ENCODE measurements at regions not wholly inside any gene's neighbourhood (a gene's known extent, or its start where the extent isn't known, plus 50 kb on each side); places are given as distances from the start of the nearest gene placed in this dataset.
"Not testable (repeated sequence)": the region's sequence is repeated elsewhere in the genome, so short reads cannot be mapped to it uniquely, and the experiment has no call there.

DNA sequence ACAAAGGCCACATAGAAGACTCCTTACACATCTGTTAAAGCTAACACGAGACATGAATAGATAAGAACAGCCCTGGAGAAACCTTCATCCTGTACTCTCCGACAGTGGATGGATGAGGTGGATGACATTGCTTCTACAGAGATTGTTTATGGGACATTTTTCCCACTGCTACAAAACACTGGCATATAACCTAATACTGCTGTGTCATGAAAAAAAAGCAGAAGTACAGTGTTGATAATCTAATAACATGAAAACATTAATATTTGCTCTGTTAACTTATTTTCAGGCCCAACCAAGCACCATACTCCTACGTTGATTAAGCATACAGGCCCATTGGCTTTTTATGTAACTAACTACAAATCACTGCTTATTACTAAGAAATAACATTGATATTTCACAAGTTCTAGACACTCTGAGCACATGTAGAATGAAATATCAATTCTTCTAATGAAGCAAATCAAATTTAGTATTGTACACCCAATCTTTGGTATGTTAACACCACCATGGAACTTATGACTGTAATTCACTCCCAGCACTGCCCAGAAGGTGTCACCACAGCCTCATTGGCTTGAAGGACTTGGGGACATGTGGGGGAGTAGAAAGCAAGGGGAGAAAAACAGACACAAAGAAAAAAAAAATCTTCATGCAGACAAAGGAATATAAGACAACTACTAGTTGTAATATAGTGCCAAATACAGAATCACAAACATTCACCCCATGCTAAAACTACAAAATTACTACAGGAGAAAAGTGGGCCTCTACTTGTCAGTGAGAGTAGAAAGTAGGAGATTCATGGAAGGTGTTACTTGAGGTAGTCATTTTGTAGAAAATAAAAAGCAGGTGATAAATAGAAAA is 330.0 kb upstream of the PMFBP1 start:
- DNase-seq = no peak

DNA sequence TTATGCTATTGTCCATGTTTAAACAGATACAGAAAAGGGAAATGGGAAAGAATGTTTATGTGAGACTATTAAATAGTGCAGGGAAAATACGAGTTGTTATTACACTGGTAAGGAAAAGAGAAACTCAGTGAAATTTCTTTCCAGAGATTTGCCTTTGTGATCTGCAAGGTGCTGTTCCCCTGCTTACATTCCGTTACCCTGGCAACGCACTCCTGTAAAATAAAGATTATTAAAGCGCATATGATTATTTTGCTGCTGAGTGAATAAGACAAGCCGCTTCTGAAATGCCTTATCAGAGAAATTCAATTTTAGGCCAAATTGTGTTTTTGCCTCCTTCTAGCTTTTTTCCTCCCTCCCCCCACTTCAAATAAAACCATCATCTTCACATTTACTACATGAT is 328.6 kb upstream of the PMFBP1 start:
- no peak for DNase-seq

DNA sequence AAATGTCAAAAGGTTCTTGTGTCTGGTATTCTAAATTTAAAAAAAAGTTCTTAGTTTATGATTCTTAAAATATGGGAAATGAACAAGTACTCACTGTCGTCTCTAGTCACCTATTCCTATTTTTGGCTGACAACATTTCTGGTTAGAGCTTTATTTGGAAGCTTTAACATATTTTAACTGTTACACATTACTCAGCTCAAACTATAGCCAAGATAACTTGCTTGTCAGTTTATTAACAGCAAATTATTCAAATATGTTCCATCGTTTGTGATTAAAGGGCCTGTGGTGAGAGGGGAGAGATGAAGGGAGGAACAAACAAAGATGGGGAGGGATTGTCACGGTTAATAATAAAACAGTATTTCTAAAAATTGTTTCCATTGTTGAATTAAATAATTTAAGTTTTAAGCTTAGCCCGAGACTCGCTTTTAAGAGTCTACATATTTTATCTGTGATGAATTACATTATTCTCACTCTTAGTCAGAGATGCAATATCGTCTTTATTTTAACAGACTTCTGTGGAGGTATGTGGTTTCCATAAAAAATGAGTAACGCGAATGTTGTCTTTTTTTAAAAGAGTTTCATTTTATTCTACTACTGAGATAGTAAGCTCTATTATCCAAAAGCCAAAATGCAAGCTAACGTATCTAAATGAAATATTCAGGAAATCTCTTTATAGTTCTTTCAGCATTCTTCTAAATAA is 321.9 kb upstream of the PMFBP1 start:
- no peak for DNase-seq

DNA sequence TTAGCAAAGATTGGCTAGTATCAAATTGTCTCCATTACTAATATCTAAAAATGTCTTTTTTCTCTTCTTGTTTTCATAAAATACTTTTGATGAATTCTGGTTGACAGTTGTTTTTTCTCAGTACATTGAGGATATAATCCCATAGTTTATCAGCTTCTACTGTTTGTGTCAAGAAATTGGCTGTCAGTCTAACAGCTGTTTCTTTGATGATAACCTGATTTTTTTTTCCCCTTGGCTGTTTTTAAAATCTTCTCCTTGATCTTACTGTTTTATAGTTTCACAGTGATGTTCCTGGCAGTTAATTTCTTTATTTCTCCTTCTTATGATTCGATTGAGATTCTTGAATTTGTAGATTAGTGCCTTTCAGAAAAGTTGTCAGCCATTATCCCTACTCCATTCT is 315.3 kb upstream of the PMFBP1 start:
- no peak for DNase-seq

DNA sequence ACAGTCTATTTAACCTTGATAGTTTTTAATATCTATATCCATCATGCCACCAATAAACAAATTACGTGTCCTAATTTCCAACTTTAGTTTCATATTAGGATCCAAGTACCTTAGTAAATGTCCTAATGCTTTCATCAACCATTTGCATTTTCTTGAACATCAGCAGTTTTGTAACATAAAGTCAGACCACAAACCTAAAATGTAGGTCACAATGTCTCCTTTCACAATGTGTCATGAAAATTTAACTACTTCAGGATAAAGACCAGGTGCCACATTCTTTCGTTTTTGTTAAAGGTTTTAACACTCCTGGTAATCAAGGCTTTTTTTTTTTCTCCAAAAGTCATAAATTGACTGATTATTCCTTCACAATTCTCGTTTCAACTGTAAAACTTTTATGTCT is 310.7 kb upstream of the PMFBP1 start:
- no peak for DNase-seq

DNA sequence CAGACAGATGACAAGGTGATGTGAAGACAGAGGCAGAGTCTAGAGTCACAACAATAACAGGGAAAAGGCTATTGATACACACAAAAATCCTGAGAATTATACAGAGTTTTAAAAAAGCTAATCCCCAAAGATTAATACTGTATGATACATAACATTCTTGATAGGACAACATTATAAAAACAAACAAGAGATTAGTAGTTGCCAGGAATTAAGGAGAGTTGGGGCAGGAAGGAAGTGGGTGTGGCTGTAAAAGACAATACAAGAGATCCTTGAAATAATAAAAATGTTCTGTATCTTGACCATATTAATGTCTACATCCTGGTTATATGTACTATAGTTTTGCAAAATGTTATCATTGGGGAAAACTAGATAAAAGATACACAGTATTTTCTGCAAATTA is 309.5 kb upstream of the PMFBP1 start:
- DNase-seq = no peak

DNA sequence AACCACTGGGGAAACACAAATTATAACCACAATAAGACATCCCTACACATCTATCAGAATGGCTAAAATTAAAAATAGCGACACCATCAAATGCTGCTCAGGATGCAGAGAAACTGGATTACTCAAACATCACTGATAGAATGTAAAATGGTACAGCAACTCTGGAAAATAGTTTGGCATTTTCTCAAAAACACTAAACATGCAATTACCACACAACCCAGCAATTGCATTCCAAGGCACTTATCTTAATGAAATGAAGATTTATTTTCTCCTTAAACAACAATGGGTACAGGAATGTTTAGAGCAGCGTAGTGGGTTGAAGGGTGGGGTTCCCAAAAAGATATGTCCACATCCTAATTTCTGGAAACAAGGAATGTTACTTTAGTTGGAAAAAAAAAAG is 309.0 kb upstream of the PMFBP1 start:
- no peak for DNase-seq

DNA sequence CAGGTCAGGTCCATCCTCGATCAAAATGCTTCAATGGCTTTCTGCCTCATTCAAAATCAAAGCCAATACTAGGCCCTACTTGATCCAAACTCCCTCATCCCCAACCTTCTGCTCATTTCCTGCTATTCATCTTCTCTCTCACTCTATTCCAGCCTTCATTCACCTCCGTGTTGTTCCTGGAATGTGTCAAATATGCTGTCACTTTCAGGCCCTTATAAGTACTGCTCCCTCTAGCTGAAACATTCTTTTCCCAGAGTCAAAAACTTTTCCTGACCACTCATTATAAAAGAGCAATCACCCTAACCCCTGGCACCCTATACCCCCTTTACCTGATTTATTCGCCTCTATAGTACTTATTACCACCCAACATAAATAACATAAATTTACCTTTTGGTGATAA is 303.7 kb upstream of the PMFBP1 start:
- no peak for DNase-seq

DNA sequence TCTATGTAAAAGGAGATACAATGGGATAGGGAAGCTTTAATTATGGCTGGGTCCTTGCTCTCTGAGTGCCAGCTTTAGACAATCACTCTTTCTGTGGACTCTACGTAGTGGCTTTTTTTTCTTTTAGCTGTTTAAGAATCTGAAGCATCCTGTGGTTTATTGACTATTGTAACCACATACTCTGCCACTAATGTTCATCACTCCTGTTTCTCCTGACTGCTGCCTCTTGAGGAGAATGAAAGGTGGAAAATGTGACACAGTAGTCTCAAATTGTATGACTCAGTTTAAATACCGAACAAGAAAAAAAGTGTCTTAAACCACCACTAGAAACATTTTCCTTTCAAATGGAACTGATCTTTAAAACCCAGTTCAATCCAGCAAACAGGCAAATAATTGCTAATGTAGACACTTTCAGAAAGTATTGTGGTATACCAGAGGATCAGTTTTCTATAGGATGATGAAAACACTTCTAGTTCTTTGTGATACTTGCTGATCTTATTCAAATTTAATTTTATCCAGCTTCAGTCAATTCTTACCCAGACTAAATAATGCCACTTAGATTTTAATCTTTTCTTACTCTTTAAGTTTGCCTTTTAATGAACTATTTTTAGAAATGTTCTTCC is 302.7 kb upstream of the PMFBP1 start:
- DNase-seq = no peak

DNA sequence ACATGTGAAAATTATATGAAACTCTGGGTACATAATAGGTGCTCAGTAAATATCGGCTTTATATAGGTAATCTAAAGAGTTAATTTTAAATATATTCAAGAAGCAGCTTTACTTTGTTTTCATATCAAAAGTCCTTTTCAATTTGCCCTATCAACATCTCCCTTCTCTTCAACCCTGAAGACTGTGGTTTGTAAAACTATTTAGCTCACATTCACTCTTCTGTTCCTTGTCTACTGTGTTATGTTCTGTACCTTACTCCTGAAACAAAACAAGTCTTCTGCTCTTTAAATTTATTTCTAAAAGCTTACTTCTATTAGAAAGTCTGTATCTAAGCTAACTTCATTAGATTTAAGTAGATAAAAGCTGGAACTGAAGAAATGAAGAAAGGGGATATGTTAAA is 301.7 kb upstream of the PMFBP1 start:
- no peak for DNase-seq

DNA sequence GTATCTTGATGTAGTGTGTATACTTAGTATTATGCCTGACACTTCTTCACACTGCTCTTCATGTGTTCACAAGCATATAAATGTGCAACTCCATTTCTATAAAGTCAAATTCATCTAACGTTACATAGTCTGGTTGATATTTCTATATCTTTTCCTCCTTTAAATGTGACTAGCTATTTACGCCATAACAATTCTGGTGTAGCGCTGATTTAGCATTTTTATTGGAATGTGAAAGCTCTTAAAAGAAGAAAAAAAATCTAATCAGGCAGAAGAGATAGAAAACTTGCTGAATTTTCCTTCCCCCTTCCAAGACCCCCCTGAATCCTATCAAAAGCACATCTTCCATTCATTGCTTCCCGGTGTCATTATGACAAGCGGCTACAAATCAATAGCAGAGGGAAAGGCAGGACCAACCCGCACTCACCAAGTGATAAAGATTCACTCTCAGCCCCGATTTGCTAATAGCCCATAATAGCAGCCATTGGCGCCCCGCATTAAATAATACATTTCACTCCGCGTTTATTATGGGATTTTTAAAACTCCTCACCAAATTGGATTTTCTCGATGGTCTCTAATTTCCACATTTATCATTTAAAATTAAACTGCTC is 299.5 kb upstream of the PMFBP1 start:
- DNase-seq = no peak

DNA sequence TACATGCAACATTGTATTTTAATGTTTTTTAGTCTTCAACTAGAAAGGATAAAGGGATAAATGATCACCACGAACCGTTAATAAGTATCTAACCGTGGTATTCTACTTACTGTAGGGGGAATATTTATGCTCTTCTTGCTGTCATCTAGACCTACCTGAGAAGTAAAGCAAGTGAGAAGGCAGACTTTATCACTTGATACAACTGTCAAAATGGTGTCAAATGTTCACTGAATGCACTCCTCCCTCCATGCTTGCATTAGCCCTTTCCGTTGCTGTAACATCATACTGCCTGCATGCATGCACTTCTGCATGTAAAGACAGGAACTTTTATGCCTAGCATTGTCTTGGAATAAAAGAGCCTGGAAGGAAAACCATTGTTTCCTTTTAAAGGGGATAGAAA is 298.6 kb upstream of the PMFBP1 start:
- no peak for DNase-seq

DNA sequence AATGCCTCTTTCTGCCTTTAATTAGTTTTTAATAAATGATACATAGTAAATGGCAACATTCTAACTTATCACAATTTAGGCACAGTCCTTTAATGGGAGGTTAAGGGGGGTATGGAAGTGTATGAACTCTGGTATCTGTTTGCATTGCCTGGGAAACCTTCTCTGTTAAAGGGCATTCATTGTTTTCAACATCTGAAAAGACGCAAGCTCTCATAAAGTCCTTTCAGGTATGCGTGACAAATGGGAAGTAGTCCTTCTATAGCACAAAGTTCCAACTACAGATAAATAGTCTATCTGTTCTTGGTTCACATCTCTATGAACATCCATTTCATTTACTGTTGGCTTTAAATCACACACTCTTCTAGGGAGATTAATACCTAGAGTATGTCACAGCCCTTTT is 298.0 kb upstream of the PMFBP1 start:
- DNase-seq = no peak

DNA sequence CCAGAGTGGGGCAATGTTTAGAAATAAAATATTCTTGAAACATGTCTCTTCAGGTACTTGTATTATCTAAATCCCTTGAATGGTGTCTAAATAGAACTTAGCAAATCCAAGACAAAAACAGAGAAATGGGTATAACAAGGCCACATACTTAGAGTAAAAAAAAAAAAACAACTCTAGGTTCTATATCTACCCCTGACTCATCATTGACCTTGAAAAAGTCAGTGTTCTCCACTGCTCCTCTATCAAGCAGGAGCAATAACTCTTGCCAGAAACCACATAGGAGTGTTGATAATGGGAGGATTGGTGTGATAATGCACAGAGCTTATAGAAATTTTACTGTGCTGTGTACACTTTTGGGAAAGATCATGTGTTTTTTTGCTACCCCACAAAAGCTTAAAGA is 296.6 kb upstream of the PMFBP1 start:
- DNase-seq = no peak

DNA sequence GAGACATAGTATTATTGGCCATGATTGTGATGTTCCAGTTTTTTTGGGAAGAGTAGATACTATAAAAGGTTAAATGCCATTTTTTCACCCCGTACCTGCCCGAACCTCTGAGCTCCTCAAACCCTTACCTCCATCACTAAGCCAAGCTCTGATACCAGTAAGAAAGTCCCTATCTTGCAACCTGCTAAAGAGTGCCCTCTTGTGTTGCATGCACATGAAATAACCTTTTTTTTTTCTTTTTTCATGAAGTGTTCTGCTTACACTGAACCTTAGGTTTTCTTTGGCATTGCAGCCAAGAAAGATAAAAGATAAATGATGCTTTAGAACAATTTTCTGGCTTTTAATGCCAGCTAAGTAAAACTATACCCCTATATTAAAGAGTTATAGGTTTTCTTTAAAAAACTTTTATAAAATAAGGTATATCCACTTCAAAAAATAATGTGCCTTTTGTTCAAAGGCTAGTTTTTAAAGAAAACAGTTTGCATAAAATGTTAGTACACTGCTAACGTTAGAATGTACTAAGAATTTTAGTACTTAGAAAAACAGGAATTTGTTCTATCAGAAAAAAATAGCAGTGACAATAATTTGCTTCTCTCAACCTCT is 295.3 kb upstream of the PMFBP1 start:
- DNase-seq = no peak

DNA sequence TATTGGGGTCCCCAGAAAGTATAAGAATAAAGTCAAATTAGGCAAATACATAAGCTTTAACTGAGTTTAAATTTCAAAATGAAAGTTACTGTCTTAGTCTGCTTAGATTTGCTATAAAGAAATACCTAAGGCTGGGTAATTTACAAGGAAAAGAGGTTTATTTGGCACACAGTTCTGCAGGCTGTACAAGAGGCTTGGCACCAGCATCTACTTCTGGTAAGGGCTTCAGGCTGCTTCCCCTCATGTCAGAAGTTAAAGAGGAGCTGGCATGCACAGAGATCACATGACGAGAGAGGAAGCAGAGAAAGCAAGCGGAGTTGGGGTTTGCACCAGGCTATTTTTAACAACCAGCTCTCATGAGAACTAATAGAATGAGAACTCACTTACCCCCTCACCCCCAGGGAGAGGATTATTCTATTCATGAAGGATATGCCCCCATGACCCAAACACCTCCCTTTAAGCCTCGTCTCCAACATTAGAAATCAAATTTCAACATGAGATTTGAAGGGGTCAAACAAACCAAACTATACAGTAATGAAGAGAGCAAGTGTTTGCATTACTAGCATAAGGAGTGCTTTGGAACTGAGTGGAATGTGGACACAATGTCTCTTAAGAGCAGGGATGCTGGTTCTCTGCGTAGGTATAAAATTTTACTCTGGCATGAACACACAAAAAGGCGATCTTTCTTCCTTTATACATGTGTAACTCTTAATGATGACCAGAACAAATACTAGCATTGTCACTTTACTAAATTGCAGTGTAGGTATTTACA is 292.8 kb upstream of the PMFBP1 start:
- no peak for DNase-seq

DNA sequence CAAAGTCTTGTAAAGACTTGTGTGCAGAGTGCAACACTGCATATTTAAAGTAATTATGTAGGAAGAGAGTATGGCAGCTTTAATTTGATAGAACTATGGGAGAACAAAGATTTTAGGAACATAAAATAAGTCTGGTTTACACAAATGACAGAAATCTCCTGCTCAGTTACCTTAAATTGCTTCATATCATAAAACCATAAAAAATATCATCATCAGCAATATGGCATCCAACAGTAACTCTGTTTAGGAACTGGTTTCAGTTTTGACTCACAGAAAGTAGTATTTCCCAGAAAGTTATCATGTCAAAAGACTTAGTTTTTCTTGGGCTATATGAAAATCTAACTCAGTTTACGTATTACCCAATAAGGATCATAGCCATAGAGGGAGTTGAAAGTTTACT is 292.1 kb upstream of the PMFBP1 start:
- no peak for DNase-seq

DNA sequence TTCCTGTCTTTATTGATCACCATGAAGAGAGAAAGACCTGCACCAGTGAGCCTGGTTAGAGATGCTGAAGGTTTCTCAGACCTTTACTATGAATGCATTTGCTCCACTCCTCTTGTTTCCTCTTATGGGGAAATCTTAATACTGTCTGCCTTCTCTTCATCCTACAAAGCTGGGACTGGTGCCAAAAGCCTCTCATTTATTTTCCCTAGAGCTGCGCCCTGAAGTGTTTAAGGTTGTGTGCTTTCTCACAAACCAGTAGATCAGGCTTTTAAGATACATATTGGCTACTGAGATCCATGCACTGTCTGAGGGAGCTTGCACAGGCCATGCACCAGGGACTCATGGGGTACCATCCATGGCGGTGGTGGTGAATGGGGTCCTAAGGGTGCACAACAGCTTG is 286.1 kb upstream of the PMFBP1 start:
- DNase-seq = no peak

DNA sequence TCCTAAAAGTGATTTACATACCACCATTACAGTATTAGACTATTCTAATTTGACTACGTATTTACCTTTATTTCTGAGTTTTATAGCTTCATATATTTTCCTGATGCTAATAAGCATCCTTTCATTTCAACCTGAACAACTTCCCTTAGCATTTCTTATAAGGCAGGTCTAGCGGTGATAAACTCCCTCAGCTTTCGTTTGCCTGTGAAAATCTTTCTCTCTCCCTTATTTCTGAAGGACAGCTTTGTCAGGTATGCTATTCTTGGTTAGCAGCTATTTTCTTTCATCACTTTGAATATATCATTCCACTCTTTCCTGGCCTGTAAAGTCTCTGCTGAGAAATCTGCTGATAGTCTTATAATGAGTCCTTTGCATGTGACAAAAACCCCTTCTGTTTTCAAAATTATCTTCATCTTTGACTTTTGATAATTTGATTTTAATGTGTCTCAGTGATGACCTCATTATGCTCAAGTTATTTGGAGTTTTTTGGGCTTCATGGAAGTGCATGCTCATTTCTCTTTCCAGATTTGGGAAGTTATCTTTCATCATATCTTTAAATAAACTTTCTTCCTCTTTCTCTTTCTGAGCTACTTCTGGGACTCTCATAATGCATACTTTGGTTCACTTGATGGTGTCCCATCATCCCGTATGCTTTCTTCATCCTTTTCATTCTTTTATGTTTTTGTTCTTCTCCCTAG is 285.4 kb upstream of the PMFBP1 start:
- DNase-seq = no peak

DNA sequence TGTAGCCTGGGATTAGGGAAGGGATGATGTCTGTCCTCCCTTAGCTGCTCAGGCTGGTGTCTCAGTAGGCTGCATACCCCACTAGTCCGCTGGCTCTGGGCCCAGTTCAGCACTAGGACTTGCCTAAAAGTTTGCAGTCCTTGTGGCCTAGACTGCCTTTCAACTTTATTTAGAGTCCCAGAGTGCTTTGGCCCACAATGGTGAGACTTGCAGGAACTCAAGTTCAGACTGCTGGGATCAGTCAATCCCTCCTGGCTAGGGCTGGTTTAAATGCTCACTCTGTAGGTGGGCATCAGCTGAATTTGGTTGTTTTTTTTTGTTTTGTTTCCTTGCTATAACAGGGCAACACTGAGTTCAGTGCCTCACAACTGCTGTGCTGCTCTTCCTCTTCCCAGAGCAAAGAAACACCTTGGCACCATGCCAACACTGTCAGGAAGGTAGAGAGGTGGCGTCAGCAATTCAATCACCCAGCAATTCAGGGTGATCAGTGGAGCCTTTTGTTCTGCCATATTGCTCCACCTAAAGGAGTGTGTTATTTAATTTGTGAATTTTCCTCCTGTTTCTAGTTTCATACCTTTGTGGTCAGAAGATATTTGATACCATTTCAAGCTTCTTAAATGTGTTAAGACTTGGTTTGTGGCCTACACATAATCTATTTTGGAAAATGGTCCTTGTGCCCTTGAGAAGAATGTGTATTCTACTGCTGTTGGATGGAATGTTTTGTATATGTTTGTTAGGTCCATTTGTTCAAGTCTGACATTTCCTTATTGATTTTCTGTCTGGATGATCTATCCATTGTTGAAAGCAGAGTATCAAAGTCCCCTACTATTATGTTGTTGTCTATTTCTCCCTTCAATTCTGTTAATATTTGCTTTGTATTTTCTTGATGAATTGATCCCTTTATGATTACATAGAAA is 284.0 kb upstream of the PMFBP1 start:
- DNase-seq = no peak

DNA sequence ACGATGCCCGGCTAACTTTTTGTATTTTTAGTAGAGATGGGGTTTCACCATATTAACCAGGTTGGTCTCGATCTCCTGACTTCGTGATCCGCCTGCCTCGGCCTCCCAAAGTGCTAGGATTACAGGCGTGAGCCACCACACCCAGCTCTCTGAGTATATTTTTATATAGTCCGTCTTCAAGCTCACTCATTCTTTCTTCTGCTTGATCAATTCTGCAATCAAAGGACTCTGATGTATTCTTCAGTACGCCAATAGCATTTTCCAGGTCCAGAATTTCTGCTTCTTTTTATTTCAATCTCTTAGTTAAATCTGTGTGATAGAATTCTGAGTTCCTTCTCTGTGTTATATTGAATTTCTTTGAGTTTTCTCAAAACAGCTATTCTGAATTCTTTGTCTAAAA is 281.9 kb upstream of the PMFBP1 start:
- not testable (repeated sequence) for DNase-seq

All from cerebellar nuclear complex (tissue), 1 donor.